GM19043 (cell line): ENCODE measurements at regions not wholly inside any gene's neighbourhood (a gene's known extent, or its start where the extent isn't known, plus 50 kb on each side); places are given as distances from the start of the nearest gene placed in this dataset.
A peak's percentile ranks its signal among the peaks of the same experiment; 100 is the strongest.
"Not testable (repeated sequence)": the region's sequence is repeated elsewhere in the genome, so short reads cannot be mapped to it uniquely, and the experiment has no call there.

Experiments
- ATAC-seq: cut with Tn5 transposase; IDR thresholded peaks from one replicate; pipeline ENCODE4 v1.9.1; 2021; ENCODE audit warnings: low read depth; ENCODE audit not compliant: unreplicated experiment

- no peak for ATAC-seq
Observed at GRCh38 chr12:115380546-115381120, 696.7 kb upstream of the TBX3 start.

GRCh38 chr12:115378291-115378690 lies 694.3 kb upstream of the TBX3 start:
- ATAC-seq = no peak

DNA sequence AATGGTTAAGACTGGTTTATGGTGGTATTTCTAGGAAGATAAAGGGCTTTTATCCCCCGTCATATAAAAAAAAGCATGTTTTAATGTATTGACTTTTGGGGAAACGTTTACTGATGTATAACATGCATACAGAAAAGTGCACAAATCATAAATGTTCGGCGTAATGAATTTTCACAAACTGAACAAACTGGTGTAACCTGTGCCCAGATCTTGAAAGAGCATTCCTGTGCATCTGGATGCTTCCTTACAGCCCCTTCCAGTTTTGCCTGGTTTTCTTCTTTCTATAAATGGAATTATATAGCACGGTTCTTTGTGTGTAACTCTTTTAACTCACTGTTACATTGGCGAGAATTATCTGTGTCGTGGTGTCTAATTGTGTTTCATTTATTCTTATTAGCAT lies 693.8 kb upstream of the TBX3 start:
- no peak for ATAC-seq

DNA sequence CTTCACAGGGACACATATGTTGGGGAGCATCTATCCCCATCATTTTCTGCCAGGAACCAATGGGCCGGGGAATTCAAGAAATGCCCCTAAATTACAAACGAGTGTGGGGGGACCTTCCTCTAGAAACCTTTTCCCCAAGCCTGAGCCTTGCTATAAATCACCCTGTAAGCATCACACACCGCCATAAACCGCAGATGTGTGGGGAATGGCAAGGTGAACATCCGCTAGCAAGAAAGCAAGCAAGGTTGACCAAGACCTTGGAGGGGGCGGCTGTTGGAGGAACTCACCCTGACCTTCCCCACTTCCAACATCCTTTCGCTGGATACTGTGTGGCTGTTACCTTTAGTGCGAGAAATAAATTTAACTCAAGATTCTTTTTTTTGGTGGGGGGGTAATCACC lies 693.3 kb upstream of the TBX3 start:
- ATAC-seq = no peak

- peak; percentile 90 for ATAC-seq
Observed at GRCh38 chr12:115375186-115375991, 691.4 kb upstream of the TBX3 start.

- peak; percentile 16 for ATAC-seq
Observed at GRCh38 chr12:115374480-115375185, 690.7 kb upstream of the TBX3 start.

GRCh38 chr12:115371711-115372110 lies 687.7 kb upstream of the TBX3 start:
- no peak for ATAC-seq

GRCh38 chr12:115370650-115371049 lies 686.7 kb upstream of the TBX3 start:
- ATAC-seq = no peak

GRCh38 chr12:115370207-115370606 lies 686.2 kb upstream of the TBX3 start:
- no peak for ATAC-seq

GRCh38 chr12:115366277-115366676 lies 682.3 kb upstream of the TBX3 start:
- not testable (repeated sequence) for ATAC-seq

DNA sequence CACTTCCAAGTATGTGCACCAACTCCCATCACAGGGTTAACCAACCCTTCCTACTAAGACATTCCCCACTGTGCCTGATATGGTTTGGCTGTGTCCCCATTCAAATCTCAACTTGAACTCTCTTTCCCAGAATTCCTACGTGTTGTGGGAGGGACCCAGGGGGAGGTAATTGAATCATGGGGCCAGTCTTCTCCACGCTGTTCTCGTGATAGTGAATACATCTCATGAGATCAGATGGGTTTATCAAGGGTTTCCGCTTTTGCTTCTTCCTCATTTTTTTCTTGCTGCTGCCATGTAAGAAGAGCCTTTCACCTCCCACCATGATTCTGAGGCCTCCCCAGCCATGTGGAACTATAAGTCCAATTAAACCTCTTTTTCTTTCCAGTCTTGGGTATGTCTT lies 681.8 kb upstream of the TBX3 start:
- ATAC-seq = not testable (repeated sequence)

GRCh38 chr12:115364921-115365320 lies 680.9 kb upstream of the TBX3 start:
- ATAC-seq = no peak

- no peak for ATAC-seq
Observed at GRCh38 chr12:115362339-115362976, 678.5 kb upstream of the TBX3 start.

- no peak for ATAC-seq
Observed at GRCh38 chr12:115357681-115358080, 673.7 kb upstream of the TBX3 start.

- no peak for ATAC-seq
Observed at GRCh38 chr12:115355301-115355700, 671.3 kb upstream of the TBX3 start.

DNA sequence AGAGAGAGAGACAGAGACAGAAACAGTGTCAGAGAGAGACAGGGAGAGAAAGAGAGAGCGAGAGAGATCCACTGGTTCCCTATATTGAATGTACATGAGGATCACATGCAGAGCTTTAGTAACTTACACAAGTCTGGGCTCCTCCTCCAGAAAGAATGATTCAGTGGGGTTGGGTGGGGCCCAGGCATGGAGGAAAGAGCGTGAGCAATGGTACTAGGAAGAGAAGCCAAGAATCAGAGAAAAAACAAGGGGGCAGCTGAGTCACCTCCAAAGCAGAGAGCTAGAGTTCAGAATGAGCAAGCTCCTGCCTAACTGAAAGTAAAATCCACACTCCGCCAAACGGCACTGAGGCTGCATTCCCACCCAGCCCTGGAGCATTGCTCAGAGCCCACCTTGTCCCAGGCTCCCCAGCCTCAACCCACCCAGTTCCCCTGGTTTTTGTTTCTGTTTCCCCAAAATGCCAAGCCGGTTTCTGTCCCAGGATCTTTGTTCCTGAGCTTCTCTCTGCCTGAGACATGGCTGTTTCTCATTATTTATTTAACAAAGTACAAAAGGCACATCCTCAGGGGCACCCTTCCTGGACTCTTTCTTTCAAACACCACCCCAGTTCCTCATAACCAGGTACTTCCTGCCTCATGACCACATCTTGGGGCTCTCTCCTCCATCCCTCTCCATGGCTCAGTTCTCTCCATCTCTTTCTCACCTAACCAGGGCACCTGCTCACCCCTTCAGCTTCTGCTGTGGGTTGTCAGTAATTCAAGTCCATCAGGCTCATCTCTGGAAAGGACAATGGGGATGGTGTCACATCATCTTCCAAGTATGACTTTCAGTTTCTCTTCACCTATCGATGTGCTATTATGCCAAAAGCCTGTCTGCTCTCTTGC lies 670.3 kb upstream of the TBX3 start:
- no peak for ATAC-seq

DNA sequence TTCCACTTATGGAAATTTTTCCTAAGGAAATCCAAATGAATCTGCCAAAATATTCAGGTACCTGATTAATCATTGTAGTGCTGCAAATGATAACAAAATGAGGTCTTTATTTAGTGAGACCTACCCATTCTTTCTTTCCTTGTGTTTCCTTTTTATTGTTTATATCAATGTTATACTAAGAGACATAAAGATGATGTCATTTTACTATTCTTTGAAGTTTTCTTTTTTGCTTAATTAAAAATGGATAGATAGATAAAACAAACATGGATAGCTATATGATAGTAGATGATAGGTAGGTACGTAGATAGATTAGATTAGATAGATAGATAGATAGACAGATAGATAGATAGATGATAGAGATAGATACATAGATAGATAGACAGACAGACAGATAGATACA lies 669.5 kb upstream of the TBX3 start:
- ATAC-seq = no peak

DNA sequence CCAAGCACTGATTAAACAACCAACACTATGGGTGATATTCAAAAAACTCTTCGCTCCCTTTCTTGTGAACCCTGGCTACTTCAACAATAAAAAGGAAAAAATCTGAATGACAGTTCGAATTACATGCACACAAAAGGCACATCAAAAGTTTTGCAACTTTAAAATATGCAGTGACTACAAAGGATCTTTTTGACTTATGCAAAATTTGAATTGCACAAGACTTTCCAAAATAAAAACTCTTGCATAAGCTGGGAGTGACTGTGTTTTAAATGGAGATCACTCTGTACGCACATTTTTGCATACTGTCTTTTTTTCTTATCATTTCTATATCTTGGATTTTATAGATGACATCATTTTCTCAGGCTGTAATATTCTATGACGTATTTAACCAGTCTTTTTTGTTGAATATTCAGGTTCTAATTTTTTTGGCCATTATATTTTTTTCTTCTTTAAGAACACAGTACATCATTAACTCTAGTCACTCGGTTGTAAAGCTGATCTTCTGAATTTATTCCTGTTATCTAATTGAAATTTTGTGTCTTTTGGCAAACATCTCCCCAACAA lies 667.6 kb upstream of the TBX3 start:
- no peak for ATAC-seq

GRCh38 chr12:115349711-115350110 lies 665.7 kb upstream of the TBX3 start:
- ATAC-seq = no peak

- no peak for ATAC-seq
Observed at GRCh38 chr12:115348301-115348700, 664.3 kb upstream of the TBX3 start.
